Stomach (tissue), 4 donors: ENCODE measurements at regions not wholly inside any gene's neighbourhood (a gene's known extent, or its start where the extent isn't known, plus 50 kb on each side); places are given as distances from the start of the nearest gene placed in this dataset.

Source experiments
- CTCF ChIP-seq, 7 experiments: fragments of 450-650 bp in 4 of 7; fragments of 200-600 bp in 3 of 7; sonication (generic) in 3 of 7; IDR thresholded peaks; one replicate each; pipeline ENCODE4 v1.5.1; 2016 to 2019; ENCODE audit warnings: antibody characterized with exemption in 7 of 7, control low read depth in 2 of 7, mild to moderate bottlenecking in 1 of 7
- EP300 ChIP-seq: sonication (generic); formaldehyde crosslinking; IDR thresholded peaks from one replicate; pipeline ENCODE4 v1.6.1; 2017; ENCODE audit warnings: antibody characterized with exemption
- POLR2A ChIP-seq, 4 donors: fragments of 450-650 bp; IDR thresholded peaks; one replicate each; pipeline ENCODE4 v1.6.1; 2016; ENCODE audit warnings: antibody characterized with exemption in 4 of 4, control low read depth in 2 of 4, mild to moderate bottlenecking in 1 of 4, moderate library complexity in 1 of 4
- POLR2AphosphoS5 ChIP-seq, 3 donors: sonication (generic); formaldehyde crosslinking; IDR thresholded peaks; one replicate each; pipeline ENCODE4 v1.6.1; 2016; ENCODE audit warnings: antibody characterized with exemption in 3 of 3

- TF ChIP-seq CTCF (IDR thresholded peaks at IDR 0.05) (no peak), EP300 (no peak), POLR2AphosphoS5 (IDR thresholded peaks at IDR 0.05) (no peak), POLR2A (IDR thresholded peaks at IDR 0.05) (no peak)
These were observed 125.0 kb upstream of the PEX5L start for GRCh38 chr3:180161770-180162169.
